ENCODE measurements at regions not wholly inside any gene's neighbourhood (a gene's known extent, or its start where the extent isn't known, plus 50 kb on each side); places are given as distances from the start of the nearest gene placed in this dataset.
"Not testable (repeated sequence)": the region's sequence is repeated elsewhere in the genome, so short reads cannot be mapped to it uniquely, and the experiment has no call there.

DNA sequence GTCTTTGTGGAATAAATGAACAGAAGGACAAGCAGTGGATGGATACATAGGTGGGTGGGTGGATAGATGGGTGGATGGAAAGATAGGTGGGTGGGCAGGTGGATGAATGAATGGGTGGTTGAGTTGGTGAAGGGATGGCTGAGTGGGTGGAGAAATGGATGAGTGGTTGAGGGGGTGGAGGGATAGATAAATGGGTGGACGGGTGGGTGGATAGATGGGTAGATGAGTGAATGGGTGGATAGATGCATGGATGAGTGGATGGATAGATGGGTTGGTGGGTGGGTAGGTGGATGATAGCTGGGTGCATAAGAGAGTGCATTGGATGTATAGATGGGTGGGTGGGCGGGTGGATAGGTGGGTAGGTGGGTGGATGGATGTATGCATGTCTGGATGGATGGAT, 63.5 kb downstream of the UNC93B1 start:
- not testable (repeated sequence) for DNase-seq

GRCh38 chr11:67938964-67939363, 64.9 kb downstream of the UNC93B1 start:
- DNase-seq = not testable (repeated sequence)

DNA sequence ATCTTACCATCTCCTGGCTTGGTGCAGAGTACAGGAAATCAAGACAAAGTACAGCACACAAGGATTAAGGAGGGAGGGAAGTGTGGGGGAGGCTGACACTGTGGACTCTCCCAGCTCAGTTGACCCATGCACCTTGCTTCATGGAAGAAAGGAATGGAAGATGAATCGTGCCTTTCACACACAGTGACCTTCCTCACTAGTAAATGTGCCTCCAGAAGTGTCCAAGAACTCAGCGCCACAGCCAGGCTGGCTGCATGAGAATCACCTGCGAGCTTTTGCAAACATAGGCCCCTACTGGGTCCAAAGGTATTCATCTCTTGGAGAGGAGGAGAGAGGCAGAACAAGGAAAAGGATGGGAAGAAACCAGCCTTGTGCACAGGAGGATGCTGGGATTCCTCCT, 65.5 kb downstream of the UNC93B1 start:
- not testable (repeated sequence) for DNase-seq

- not testable (repeated sequence) for DNase-seq
Measured at GRCh38 chr11:67923565-67923964, 80.3 kb downstream of the UNC93B1 start.

DNA sequence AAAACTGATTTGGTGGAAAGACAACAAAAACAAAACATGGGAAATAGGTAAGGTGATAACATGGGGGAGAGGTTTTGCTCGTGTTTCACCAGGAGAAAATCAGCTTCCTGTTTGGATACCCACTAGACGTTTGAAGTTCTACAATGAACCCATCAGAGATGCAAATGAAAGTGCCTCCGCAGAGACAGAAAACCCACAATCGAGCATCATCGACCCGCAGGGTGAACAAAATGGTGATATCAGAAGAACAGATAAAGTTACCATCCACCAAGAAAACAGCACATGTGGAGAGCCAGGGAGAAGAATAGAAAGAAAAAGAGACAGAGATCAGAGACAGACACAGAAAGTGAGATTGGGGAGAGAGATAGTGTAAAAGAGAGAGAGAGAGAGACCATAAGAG, 83.4 kb downstream of the UNC93B1 start:
- DNase-seq = not testable (repeated sequence)

GRCh38 chr11:67912184-67912583, 91.7 kb downstream of the UNC93B1 start:
- DNase-seq = not testable (repeated sequence)

- not testable (repeated sequence) for DNase-seq
Measured at GRCh38 chr11:67911211-67911610, 92.7 kb downstream of the UNC93B1 start.

DNA sequence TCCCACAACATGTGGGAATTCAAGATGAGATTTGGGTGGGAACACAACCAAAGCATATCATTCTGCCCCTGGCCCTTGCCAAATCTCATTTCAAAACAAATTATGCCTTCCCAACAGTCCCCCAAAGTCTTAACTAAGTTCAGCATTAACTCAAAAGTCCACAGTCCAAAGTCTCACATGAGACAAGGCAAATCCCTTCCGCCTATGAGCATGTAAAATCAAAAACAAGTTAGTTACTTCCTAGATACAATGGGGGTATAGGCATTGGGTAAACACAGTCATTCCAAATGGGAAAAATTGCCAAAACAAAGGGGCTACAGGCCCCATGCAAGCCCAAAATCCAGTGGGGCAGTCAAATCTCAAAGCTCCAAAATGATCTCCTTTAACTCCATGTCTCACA, 93.1 kb downstream of the UNC93B1 start:
- not testable (repeated sequence) for DNase-seq

- DNase-seq = not testable (repeated sequence)
Measured at GRCh38 chr11:67906969-67907368, 96.9 kb downstream of the UNC93B1 start.

- not testable (repeated sequence) for DNase-seq
Measured at GRCh38 chr11:67899462-67899861, 104.4 kb downstream of the UNC93B1 start.

GRCh38 chr11:67893487-67893886, 110.4 kb downstream of the UNC93B1 start:
- not testable (repeated sequence) for DNase-seq

- not testable (repeated sequence) for DNase-seq
Measured at GRCh38 chr11:67889646-67890045, 114.3 kb downstream of the UNC93B1 start.

GRCh38 chr11:67888056-67888455, 115.8 kb downstream of the UNC93B1 start:
- DNase-seq = not testable (repeated sequence)

GRCh38 chr11:67886672-67887071, 117.2 kb downstream of the UNC93B1 start:
- not testable (repeated sequence) for DNase-seq

- DNase-seq = not testable (repeated sequence)
Measured at GRCh38 chr11:67886207-67886606, 117.7 kb downstream of the UNC93B1 start.

- not testable (repeated sequence) for DNase-seq
Measured at GRCh38 chr11:67885574-67885973, 118.3 kb downstream of the UNC93B1 start.

DNA sequence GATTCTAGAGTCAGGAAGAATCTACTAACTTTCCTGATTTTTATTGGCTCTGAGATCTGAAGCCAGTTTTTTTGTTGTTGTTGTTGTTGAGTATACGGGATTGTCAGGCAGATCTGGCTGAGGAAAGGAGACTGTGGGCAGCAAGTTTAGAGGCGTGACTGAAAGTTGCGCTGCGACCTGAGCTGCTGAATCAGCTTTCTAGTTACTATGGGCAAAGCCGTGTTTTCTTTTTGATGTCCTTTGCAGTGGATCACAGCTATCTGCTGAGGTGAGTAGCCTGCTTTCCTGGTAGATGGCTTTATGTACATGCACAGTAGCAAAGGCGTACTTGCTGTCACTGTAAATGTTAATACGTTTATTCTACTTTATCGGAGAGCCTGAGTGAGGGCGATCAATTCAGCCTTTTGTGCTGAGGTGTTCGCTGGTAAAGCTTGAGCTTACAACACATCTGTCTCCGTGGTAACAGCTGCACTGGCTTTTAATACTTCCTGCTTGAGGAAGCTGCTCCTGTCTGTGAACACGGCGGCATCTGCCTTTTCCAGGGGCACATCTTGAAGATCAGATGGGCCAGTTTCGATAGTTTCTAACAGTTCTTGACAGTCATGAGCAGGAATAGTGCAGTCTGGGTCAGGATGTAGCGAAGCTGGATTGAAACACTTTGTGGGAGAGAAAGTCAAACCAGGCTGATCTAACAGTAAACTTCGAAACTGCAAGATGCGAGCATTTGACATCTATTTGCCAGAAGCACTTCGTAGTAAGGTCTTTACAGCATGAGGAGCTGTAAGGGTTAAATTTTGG, 118.9 kb downstream of the UNC93B1 start:
- not testable (repeated sequence) for DNase-seq

DNA sequence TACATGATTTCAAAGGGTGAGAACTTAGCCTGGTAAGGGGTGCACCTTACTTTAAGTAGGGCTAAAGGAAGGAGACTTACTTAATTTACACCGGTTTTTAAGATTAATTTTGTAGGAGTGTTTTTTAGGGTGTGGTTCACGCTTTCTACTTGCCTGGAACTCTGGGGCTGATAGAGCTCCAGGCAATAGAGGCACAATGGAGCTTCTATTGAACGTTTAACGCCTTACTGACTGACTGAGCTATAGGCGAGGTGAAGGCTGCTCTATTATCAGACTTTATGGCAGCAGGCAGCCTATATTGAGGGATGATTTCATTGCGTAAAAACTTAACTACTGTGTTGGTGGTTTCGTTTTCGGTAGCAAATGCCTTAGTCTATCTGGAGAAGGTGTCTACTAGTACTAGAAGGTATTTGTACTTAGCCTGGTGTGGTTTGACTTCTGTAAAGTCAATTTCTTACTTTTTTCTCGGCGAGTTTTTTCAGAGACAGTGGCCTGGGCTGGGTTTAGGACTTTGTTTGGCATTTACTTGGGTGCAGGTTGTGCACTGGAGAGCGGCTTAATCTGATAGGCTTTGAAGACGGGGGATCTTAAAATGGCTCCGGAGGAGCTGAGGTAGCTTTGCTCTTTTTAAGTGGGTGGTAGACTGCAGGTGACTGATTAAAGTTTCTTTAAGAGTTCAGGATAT, 119.7 kb downstream of the UNC93B1 start:
- not testable (repeated sequence) for DNase-seq

DNA sequence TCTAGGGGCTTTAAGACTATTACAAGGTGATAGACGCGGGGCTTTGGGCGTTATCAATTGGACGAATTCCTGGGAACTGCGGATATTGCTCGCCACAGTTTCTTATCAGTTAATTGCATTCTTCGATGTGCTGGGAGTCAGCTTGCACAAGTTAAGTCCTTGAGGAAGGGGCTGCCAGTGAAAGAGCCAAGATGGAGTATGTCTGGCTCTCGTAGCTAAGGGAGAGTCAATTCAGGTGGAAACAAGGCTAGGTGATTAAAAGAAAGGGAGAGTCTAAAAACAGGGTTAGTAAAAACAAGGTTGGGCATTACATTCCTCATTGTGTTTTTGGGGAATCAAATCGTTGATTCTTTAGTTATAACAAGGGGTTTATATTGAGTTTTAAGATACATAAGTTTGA, 121.6 kb downstream of the UNC93B1 start:
- not testable (repeated sequence) for DNase-seq

GRCh38 chr11:67881836-67882235, 122.1 kb downstream of the UNC93B1 start:
- not testable (repeated sequence) for DNase-seq

- not testable (repeated sequence) for DNase-seq
Measured at GRCh38 chr11:67880594-67881196, 123.2 kb downstream of the UNC93B1 start.

- DNase-seq = not testable (repeated sequence)
Measured at GRCh38 chr11:67878666-67879065, 125.2 kb downstream of the UNC93B1 start.

Measured in hypothalamus (tissue), 51 donors.